ENCODE measurements at regions not wholly inside any gene's neighbourhood (a gene's known extent, or its start where the extent isn't known, plus 50 kb on each side); places are given as distances from the start of the nearest gene placed in this dataset.
"Not testable (repeated sequence)": the region's sequence is repeated elsewhere in the genome, so short reads cannot be mapped to it uniquely, and the experiment has no call there.

- no peak for DNase-seq (ENCODE audit: low spot score)
These were observed 137.5 kb downstream of the CCDC71L start for GRCh38 chr7:106523482-106523881.

GRCh38 chr7:106522696-106523095, 138.3 kb downstream of the CCDC71L start:
- DNase-seq (ENCODE audit: low spot score), result no peak

DNA sequence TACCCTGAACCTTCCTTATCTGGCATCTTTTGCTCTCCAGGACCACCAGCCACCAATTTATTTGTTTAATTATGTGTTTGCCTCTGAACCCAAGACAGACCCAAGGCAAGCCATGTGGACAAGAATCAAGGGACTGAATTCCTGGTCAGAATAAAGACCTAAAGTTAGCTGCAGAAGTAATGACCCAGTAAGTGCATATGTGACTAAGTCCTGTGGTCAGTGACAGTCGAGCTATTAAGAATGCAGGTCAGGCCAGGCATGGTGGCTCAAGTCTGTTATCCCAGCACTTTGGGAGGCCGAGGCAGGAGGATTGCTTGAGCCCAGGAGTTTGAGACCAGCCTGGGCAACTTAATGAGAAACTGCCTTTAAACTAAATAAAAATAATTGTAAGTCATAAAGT, 139.4 kb downstream of the CCDC71L start:
- DNase-seq (ENCODE audit: low spot score), result no peak

DNA sequence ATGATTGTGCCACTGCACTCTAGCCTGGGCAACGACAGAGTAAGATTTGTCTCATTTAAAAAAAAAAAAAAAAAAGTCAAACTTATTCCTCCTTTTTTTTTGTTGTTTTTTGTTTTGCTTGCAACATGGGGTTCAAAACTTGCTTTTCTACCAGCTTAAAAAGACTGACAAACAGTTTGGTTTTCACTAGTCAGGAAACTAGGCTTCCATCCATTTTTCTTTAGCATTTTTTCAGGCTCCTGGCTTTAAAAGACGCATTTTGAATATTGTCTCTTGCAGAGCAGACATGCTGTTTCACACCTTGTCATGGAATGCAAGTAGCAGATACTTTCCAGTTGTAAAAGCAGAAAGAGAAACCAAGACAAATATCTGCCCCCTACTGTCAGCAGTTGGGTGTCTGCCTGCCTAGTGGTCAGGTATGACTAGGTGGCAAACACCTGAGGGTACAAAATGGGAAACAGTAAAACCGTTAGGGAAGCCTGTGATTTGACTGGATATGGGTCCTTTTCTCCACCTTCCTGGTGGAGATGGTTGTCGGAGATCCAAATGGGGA, 139.9 kb downstream of the CCDC71L start:
- no peak for DNase-seq (ENCODE audit: low spot score)

DNA sequence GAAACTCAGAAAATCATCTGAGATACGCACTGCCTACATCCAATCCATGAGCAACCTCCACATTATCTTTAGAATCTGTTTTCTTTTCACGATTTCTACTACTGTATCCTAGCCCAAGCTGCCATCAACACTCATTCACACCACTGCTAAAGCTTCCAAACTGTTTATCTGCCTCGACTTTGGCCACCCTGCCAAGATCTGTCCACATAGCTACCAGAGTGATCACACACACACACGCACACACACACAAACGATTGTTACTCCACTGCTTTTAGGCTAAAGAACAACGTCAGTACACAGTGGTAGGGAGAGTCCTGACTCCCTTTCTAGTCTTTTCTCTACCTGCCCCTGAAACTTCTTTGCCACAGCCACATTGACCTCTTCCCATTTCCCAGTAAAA, 142.0 kb downstream of the CCDC71L start:
- DNase-seq (ENCODE audit: low spot score), result no peak

DNA sequence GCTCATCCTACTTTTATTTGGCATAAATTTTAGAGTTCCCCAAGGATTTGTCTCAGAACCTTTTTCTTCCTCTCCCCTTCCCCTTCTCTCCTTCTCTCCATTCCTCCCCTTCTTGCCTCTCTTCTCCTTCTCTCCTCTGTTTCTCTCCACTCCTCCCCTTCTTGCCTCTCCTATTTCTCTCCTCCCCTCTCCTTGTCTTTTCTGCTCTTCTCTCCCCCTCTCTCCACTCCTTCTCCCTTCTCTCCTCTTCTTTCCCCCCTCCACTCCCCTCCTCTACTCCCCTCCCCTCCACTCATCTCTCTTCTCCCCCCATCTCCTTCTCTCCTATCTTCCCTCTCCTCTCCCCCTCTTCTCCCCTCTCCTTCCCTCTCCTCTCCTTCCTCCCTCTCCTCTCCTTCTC, 142.7 kb downstream of the CCDC71L start:
- no peak for DNase-seq (ENCODE audit: low spot score)

GRCh38 chr7:106517508-106517907, 143.4 kb downstream of the CCDC71L start:
- no peak for DNase-seq (ENCODE audit: low spot score)

- DNase-seq (ENCODE audit: low spot score), result no peak
These were observed 145.6 kb downstream of the CCDC71L start for GRCh38 chr7:106515321-106515720.

DNA sequence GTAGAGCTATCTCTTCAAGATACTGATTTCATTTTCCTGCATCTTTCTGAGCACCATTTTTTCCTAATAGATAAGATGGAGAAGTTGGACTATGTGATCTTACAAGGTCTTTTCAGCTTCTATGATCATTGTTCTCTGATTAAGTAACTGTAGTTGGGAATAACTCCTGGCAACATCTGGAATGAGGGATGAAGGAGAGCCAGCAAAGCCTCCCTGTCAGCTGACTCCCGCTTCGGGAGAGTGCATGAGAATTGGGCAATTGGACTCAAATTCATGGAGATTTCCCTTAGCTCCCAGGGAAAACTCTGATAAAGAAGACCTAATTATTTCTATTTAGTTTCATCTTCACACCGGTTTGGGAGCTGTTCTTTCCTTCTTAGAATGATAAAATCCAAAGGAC, 146.1 kb downstream of the CCDC71L start:
- no peak for DNase-seq (ENCODE audit: low spot score)

DNA sequence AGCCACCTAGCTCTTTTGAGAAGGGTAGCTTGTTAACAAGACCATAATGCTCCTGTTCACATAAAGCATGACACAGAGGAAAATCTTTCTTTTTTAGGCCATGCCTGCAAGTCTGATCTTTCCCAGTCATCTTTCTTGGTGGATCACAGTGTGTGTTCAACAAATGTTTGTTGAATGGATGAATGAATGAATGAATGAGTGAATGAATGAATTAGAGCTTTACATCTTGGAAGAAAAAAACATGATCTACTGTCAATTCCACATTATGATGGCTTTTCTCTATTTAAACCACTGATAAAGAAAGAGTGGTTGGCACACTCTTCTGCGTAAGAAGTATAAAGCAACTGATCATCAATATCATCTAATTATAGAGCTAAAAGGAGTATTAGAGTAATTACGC, 148.7 kb downstream of the CCDC71L start:
- DNase-seq (ENCODE audit: low spot score), result no peak

- DNase-seq (ENCODE audit: low spot score), result no peak
These were observed 156.3 kb downstream of the CCDC71L start for GRCh38 chr7:106504645-106505044.

DNA sequence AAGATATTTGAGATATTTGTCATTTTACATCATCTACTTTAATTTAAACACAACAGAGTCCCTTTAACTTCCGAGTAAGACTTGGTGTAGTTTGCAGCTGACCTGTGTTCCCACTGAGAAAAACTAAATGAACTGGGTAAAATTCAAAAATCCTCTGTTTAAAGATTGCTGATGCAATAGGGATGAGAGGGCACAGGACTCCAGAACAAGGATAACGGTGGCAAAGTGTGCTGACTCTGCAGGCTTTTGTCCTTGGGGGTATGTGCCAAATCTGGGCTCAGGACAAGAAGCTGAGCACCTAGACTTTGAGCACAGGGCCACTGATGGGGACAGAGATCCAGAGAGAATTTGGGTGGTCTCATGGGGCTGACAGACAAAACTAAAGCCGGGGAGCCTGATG, 156.8 kb downstream of the CCDC71L start:
- no peak for DNase-seq (ENCODE audit: low spot score)

DNA sequence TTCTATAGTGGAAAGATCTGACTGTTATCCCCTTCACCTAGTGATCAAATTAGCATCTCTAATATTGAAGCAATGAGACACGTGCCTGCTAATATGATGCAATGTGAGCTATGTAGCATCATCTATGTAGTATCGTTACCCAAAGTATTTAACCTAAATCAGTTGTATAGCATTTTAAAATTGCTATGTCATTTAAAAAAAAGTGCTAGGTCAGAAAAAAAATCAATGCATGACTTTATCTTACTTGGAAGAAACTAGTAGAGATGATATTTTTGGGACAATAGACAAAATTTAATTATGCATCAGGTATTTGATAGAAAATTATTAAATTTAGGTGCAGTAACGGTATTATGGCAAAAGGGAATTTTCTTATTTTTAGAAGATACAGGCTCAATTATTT, 157.3 kb downstream of the CCDC71L start:
- DNase-seq (ENCODE audit: low spot score), result no peak

DNA sequence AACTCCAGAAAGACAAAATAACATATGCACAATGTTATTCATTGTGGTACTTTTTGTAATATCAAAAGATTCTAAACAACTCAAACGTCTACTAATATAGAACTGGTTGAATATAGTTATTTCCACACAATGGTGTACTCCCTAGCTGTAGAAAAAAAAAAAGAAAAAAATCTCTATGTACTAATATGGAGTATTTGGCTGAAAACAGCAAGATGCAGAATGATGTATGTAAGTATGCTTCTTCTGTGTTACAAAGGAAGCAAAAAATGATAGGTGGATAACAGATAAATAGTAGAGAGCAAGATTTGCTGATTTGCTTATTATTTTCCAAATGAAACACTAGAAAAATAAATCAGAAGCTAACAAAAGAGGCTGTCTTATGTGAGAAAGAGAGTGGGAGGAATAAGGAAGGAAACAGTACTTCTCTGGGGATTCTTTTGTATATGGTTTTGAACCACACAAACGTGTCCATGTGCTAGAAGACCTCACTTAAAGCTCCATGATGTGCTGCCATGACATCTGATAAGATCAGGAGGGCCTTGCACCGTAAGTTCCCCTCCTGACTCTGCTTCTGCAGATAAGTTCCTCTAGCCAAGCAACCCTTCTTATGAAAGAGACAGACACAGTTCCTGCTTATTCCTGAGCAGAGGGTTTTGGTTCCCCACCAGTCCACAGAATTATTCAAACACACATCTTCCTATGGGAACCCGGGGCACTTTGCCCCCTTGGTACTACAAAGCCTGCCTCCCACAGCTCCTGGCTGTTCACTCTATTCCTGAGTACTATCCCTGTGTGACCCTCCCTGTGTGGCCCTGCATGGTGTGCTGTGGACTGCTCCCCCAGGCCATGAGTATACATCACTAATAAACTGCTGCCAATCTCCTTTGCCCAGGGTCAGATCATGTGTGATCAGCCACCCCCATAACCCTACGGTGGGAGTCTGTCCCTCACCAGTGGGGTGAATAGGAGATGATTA, 159.1 kb downstream of the CCDC71L start:
- DNase-seq (ENCODE audit: low spot score), result no peak

GRCh38 chr7:106499897-106500296, 161.1 kb downstream of the CCDC71L start:
- DNase-seq (ENCODE audit: low spot score), result no peak

- DNase-seq (ENCODE audit: low spot score), result not testable (repeated sequence)
These were observed 163.0 kb downstream of the CCDC71L start for GRCh38 chr7:106498005-106498404.

DNA sequence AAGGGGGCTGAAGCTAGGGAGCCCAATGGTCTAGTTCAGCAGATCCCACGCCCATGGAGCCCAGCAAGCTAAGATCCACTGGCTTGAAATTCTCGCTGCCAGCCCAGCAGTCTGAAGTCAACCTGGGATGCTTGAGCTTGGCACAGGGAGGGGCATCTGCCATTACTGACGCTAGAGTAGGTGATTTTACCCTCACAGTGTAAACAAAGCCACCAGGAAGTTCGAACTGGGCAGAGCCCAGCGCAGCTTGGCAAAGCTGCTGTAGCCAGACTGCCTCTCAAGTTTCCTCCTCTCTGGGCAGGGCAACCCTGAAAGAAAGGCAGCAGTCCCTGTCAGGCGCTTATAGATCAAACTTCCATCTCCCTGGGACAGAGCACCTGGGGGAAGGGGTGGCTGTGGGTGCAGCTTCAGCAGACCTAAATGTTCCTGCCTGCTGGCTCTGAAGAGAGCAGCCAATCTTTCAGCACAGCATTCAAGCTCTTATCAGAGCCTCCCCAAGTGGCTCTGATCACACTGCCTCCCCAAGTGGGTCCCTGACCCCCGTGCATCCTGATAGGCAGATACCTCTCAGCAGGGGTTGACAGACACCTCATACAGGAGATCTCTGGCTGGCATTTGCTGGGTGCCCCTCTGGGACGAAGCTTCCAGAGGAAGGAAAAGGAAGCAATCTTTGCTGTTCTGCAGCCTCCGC, 167.8 kb downstream of the CCDC71L start:
- no peak for DNase-seq (ENCODE audit: low spot score)

DNA sequence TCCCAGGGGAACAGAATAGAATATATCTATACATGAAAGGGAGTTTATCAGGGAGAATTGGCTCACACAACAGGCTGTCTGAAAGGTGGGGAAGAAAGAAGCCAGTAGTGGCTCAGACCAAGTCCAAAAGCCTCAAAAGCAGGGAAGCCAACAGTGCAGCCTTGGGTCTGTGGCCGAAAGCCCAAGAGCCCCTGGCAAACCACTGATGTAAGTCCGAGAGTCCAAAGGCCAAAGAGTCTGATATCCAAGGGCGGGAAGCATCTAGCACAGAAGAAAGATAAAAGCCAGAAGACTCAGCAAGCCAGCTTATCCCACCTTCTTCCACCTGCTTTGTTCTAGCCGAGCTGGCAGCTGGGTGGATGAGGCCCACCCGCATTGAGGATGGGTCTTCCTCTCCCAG, 172.5 kb downstream of the CCDC71L start:
- no peak for DNase-seq (ENCODE audit: low spot score)

- no peak for DNase-seq (ENCODE audit: low spot score)
These were observed 173.1 kb downstream of the CCDC71L start for GRCh38 chr7:106487892-106488291.

DNA sequence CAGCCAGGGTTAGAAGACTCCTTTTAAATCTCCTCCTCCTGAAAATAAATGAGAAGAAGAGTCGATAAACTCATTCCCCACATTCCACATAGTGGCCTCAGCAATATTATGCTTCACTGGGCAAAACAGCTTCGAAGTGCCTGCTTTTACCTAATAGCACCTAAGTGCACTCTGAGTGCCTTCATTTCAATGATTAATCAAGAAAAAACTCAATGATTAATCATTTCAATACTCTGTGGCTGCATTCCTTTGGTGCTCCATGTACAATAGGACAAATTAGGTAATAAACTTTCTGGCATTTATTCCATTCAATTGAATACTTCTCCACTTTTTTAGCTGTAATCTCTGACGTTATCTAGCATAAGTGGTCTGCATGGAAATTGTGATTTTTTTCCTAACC, 174.6 kb downstream of the CCDC71L start:
- DNase-seq (ENCODE audit: low spot score), result peak; percentile 24

DNA sequence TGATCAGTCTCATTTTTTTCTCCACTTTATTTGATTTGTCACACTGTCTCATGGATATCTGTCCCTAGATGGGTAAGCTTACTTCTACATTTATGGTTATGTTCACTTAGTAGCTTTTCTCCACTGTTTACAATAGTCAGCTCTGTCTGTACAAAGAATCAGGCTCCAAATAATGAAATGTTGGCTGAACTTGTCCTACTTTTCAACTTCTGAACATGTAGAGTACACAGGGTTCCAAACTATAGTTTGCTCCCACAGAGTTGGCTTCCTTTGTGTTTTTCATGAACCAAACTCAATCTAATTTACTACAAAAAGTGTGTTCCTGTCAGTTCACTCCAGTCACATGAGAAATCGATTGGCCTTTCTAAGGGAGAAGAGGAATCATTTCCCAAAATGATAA, 175.0 kb downstream of the CCDC71L start:
- DNase-seq (ENCODE audit: low spot score), result no peak

GRCh38 chr7:106485031-106485551, 175.9 kb downstream of the CCDC71L start:
- DNase-seq (ENCODE audit: low spot score), result peak; percentile 44

GRCh38 chr7:106484562-106484961, 176.4 kb downstream of the CCDC71L start:
- DNase-seq (ENCODE audit: low spot score), result no peak
